ENCODE measurements at regions not wholly inside any gene's neighbourhood (a gene's known extent, or its start where the extent isn't known, plus 50 kb on each side); places are given as distances from the start of the nearest gene placed in this dataset.
"Not testable (repeated sequence)": the region's sequence is repeated elsewhere in the genome, so short reads cannot be mapped to it uniquely, and the experiment has no call there.

GRCh38 chr11:11220786-11221185, 132.3 kb downstream of the CSNK2A3 start:
- DNase-seq: no peak

- no peak for DNase-seq
Measured at GRCh38 chr11:11218629-11218986, 134.4 kb downstream of the CSNK2A3 start.

GRCh38 chr11:11217929-11218628, 135.0 kb downstream of the CSNK2A3 start:
- no peak for DNase-seq

- DNase-seq: no peak
Measured at GRCh38 chr11:11217289-11217928, 135.6 kb downstream of the CSNK2A3 start.

DNA sequence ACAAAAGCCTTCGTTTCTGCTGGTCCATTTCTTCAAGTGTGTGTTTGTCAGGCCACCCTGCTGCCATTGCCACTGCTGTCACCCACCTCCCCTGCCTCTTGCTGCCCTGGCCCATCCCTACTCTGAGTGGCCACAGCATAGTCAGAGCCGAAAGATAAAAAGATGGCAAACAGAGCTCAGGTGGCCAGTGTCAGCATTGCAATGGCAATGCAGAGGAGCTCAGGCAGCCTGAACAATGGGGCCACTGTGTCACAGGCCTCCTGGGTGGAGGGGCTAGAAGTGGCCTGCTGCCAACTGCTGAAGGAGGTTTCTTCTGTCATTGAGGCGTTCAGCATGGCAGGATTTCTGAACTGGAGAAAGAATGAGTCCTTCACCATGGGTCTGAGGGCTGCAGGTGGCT, 137.1 kb downstream of the CSNK2A3 start:
- DNase-seq: no peak

DNA sequence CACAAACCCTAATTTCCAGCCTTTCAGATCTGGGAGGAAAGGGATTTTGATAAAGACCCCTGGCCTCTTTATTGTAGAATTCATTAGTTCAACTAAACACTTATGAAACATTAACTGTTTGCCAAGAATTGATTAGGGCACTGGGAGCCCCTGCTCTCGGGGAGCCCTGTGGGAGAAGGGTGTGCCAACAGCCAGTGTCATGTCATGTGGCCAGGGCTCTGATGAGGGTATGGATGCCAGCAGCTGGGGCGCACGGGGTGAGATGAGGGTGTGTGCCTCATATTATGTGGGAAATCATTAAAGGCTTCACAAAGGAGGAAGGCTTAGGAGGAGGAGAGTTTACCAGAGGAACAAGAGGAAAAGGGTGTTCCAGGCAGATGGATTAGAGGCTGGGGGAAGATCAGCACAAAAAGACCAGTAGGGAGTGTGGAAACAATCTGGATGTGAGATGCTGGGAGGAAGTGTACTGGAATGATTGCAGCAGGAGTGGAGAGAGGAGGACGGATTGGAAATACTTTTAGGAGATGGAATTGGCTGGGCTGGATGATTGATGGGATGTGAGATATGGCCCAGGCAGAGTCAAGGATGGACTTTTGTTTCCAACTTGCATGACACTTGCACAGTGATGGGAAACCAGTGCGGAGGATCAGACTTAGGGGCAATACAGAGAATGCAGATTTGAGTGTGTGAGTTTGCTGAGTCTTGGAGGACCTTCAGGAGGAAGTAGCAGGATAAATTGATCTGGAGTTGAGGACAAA, 137.8 kb downstream of the CSNK2A3 start:
- DNase-seq: no peak

- no peak for DNase-seq
Measured at GRCh38 chr11:11213117-11213516, 139.9 kb downstream of the CSNK2A3 start.

DNA sequence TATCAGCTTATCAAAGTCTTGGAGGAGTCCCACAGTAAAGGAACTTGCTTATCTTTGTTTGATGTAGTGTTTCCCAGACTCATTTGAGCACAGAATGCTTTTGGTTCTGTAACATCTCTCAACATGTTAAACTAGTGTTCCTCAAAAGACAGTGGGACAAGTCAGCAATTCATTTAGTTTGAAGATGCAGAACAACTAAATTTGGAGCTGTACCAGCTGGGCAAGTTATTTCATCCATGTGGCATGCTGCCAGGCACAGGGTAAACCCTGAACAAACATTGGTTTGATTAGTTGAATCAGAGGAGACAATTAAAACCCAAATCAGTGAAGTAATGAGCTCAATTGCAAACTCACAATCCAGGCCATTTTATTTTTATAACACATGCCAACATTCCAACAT, 141.2 kb downstream of the CSNK2A3 start:
- no peak for DNase-seq

GRCh38 chr11:11211186-11211585, 141.9 kb downstream of the CSNK2A3 start:
- no peak for DNase-seq

DNA sequence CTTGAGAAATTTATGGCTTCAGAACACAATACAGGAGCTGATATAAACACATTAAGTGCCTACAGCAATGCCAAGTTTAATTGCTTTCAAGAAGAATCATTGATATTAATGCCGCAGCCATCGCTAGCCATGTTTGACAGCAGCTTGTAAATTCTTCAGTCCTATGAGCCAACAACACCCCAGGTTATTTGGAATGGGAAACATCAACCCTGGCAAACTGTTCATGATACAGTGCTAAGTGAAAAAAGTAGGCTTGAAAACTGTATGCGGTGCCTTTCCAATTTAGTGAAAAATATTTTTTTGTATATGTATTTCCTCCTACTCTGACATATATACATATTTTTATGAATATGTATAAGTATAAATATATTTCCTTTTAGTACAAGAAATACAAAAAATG, 142.6 kb downstream of the CSNK2A3 start:
- DNase-seq: no peak

GRCh38 chr11:11209967-11210366, 143.1 kb downstream of the CSNK2A3 start:
- no peak for DNase-seq

- no peak for DNase-seq
Measured at GRCh38 chr11:11208994-11209393, 144.1 kb downstream of the CSNK2A3 start.

GRCh38 chr11:11207428-11207827, 145.6 kb downstream of the CSNK2A3 start:
- no peak for DNase-seq

- no peak for DNase-seq
Measured at GRCh38 chr11:11206484-11206883, 146.6 kb downstream of the CSNK2A3 start.

GRCh38 chr11:11202885-11203284, 150.2 kb downstream of the CSNK2A3 start:
- DNase-seq: no peak

- not testable (repeated sequence) for DNase-seq
Measured at GRCh38 chr11:11201302-11201701, 151.7 kb downstream of the CSNK2A3 start.

- DNase-seq: no peak
Measured at GRCh38 chr11:11192541-11192940, 160.5 kb downstream of the CSNK2A3 start.

DNA sequence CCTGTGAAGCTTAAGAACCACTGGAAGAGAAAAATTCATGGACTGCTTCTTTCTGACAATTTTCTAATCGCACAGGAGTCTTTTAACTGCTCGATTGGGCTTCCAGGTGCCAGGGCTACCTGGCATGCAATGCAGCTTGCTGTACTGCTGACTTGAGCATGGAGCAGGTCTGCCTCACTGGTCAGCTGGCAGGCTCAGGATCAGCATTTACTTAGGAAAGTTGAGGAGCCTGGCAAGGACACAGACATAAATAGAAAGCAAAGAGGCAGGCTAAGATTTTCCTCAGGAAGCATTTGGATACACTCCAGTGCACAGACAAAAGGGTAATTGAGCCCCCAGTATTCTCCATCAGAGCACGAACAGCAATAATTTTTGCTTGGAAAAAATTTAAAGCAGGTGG, 163.5 kb downstream of the CSNK2A3 start:
- DNase-seq: no peak

GRCh38 chr11:11186249-11186648, 166.8 kb downstream of the CSNK2A3 start:
- DNase-seq: no peak

DNA sequence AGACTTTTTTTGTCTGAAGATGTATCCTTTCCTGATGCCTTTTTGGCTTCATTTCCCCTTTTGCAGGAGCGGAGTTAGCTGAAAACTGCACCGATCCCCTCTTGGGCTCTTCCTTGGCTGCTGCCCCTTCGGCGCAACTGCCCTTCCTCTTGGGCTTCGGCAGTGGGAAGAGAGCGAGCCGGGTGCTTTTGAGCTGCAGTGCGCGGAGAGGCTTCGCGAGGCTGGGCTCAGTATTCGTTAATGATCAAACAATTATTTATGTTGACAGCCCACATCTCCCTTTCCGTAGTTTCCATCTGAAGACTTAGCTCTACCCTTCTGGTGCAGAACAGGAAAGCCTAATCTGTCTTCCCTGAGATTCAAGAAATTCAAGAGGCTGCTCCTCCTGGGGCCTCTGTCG, 170.8 kb downstream of the CSNK2A3 start:
- DNase-seq: no peak

- no peak for DNase-seq
Measured at GRCh38 chr11:11178671-11179638, 174.1 kb downstream of the CSNK2A3 start.

DNA sequence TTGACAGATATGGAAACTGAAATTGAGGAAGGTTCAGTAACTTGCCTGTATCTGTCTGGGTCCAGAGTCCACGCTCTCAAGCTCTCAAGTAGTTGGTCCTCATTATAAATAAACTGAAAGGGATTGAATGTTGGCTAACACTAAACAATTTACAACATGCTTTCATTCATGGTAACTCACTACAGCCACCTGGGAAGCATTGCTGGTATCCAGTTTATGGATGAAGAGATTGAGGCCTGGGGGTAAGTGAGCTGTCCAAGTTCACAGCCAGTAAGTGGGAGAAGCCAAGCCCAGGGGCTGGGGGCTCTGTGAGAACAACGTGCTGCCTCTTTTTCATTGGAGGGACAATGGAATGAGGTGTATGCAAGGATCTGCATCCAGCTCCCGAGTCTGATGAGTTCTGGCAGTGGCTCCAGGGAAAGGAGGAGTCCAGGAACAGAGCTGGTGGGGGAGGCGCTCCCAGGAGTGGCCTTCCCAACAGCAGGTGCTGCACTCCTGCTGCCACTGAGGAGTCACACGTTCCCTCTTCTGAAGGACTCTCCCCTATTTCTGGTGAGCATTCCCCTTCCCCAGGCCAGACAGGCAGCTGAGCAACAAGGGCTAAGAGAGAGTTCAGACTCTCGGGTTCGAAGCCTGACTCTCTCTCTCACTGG, 175.8 kb downstream of the CSNK2A3 start:
- DNase-seq: no peak
